ENCODE measurements at regions not wholly inside any gene's neighbourhood (a gene's known extent, or its start where the extent isn't known, plus 50 kb on each side); places are given as distances from the start of the nearest gene placed in this dataset.
"Not testable (repeated sequence)": the region's sequence is repeated elsewhere in the genome, so short reads cannot be mapped to it uniquely, and the experiment has no call there.

DNA sequence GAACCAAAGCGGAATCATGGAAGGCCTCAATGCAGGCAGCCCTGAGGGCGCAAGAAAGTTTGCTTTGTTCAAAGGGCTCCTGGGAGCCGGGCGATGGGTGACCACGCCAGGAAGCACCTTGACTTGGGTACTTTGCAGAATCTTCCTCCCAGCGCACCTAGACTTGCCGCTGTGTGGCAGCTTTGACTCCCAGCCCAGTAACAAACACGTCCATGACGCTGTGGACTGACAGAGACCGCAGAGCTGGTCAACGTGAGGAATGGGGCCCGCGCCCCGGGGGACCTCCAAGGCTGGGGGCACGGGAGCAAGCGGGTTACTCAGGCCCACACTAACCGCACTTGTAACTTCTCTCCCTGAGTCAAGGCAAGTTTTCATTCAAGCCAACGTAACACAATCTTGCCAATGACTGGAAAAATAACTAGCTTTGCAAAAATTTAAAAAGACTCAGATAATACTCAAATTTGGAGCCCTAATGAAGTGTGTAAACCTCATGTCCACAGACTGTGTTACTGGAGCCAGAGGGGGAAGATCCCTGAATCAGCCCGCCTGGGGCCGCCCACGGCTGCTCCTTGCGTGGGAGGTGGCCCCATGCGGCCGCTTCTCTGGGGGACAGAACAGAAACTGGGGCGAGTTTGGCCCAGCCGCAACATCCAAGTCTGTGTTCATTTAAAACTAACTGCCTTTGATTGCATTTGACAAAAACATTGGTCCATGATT lies 130.8 kb downstream of the DNAJB6 start:
- DNase-seq (ENCODE audit: low read depth): peak; percentile 52

DNA sequence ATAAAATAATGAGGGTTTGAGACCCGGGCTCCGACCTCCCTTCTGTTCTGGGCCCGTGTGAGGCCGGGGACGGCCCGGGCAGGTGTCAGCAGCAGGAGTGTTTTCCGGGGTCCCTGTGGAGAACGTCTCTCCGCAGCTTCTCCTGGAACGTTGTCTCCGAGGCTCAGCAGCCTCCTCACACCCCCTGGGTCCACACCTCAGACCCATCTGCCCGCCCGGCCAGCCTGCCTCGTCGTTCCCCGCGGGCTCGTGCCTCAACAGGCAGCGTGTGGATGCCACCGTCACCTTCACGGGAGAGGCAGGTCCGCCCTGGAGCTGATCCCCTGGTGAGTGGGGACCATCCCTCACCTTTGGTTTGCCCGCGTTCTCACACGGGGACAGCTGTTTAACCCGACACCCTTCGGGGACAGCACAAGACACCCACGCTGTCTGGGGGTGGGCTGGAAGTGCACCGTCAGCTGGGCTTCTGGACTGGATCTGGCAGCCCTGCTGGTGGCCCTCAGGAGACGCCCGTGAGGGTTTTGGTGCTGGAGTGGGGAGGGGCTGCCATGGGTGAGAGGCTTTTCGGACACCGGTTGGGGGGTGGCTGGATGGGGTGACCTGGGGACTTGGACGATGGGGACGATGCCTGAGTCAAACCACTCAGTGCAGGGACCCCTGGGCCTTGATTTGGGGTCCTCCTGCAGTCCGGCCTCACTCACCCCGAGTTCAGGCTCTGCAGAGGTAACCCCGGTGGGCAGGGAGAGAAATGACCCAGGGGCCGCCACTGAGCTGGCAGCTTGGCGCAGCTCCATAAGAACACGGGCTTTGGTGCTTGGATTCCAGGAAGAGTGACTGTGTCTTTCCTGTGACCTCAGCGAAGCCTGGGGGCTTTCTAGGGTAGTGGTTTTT lies 131.7 kb downstream of the DNAJB6 start:
- DNase-seq (ENCODE audit: low read depth): peak; percentile 84

DNA sequence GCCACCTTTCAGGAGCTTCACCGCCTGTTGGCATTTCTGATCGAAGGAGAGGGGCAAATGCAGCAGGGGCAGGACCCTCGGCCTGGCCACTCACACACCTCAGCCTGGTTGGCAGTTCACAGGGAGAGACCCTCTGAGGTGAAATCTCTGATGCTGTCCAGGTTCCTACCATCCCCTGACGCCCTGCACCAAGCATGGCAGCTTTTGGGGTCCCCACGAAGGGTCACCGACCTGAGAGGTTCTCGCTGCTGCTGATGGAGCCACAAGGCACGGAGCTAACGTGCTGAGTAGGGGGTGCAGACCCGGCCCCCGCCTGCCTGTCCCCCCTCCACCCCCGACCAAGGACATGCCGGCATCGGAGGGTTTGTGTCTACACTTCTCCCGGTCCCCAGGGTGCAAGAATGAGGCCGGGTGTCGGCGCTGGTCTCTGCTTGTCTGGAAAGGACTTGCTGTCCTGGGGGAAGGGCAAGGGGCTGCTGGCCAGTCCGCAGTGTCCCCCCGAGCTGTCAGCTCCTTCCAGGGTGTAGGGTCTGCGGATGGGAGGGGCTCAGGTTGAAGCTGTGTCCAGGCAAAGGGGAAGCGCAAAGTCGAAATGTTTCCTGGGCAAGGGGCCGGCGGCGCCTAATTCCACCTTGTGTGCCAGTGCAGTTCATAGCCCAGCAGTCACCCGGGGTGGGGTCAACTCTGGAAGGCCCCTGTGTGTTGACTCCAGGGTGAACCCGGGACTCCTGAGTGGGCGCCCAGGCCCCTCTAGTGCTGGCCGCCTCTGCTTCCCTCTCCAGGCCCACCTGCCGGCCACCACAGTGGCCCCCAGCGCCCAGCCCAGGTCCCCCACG lies 132.6 kb downstream of the DNAJB6 start:
- no peak for DNase-seq (ENCODE audit: low read depth)

DNA sequence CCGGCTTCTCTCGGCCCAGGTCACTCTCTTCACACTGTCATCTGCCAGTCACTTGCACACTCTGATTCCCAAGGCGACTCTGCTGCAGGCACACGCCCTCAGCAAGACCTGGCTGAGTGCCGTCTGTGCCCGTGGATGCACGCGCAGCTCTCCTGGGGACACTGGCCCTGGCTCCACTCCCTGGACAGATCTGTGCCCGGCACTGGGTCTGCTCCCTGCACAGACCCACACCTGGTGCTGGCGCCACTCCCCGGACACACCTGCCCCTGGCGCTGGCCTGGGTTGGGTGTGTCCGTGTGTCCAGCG lies 133.2 kb downstream of the DNAJB6 start:
- DNase-seq (ENCODE audit: low read depth): no peak

DNA sequence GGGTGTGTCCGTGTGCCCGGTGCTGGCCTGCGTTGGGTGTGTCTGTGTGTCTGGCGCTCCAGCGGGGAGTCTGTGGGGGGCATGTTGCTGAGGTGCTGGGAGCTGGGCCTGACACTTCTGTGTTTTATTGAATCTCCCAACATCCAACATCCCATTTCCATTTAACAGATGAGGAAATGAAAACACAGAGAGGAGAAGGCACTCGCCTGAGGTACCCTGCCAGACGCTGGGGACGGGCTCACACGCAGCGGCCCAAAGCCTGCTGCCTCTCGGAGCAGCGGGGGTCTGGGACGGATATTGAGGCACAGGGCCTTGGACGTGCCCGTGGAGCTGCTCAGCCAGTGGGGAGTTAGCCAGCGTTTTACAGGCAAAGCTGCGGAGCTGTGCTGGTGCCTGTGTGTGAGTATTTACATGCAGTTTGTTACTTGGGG lies 133.9 kb downstream of the DNAJB6 start:
- no peak for DNase-seq (ENCODE audit: low read depth)

DNA sequence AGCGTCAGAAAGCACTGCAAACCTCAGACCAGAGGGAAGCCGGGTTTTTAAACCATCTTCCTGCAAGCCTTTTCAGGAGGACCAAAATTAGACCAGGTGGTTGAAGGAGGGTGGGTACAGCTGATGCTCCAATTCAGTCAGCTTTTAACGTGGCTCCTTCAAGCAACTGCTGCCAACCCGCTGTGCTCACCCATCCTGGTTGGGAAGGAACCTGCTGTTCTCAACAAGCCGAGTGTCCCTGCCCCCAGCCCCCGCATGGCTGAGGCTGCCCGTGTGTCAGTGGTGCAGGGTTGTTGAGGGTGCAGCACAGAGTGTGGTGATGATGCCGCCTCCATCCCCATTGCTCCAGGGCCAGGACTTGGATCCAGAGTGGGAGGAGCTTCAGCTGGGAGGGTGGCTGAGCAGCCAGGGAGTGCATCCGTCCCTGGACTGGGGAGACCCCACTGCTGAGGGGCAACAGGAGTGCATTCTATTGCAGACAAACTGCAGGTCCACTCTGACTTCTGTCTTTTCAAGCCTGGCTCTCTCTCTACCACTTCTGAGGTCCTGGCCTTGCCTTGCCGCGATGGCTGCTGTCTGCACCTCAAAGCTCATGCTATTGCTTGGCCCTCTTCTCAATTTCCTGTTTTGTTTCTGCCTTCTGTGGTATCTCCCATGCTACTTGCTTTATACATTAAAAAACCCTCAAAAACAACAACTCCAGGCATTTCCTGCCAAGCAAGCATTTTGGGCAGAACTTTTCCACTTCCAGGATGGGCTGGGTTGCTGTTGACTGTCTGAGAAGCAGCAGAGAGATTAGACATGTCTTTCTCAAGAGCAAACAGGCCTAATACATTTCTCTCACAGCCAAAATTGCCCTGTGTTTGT lies 134.7 kb downstream of the DNAJB6 start:
- DNase-seq (ENCODE audit: low read depth): peak; percentile 38

DNA sequence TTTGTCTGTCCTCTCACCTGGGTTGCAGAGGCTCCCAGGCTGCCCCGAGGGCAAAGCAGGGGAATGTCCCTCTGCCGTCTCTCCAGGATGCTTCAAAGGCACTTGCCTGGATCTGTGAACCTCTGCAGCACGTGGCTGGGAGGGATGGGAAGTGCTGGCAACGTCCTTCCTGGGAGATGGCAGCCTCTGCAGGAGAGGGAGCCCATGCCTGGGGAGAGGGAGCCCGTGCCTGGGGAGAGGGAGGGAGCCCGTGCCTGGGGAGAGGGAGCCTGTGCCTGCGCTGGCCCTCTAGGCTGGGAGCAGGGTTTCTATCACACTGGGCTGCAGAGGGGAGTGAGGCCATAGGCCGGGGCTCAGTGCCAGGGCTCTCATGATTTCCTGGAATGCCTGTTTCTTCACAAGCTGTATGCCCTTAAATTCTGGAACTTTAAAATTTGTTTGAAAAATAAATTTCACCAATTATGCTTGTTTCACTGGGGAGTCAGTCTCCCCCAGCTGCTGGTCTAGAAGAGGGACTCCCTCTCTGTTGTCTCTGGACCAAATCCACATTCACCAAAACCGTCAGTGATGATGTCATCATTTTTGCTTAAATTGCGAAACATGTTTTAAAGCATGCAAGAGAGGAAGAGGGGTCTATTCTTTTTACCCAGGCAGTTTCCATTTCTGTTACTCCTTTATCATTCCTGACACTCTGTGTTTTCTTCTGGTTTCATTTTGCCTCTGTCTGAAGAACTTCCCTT lies 135.7 kb downstream of the DNAJB6 start:
- DNase-seq (ENCODE audit: low read depth): no peak

DNA sequence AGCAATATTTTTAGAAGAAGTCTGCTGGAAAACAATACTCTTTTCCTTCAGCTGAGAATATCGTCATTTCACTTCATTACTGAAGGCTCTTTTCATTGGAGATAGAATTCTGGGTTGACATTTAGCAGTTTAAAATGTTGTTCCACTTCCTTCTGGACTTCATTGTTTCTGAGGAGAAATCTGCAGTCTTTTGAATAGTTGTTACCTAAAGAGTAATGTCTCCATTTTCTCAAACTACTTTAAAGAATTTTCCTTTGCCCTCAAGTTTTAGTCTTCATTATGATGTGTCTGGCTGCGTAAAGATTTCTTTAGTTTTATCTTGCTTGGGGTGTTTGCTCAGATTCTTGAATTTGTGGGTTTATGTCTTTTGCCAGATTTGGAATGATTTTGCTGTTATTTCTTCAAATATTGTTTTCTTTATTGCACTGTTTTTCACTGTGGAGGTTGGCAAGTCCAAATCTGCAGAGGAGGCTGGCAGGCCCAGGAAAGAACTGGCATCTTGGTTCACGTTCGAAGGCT lies 136.3 kb downstream of the DNAJB6 start:
- DNase-seq (ENCODE audit: low read depth): no peak

DNA sequence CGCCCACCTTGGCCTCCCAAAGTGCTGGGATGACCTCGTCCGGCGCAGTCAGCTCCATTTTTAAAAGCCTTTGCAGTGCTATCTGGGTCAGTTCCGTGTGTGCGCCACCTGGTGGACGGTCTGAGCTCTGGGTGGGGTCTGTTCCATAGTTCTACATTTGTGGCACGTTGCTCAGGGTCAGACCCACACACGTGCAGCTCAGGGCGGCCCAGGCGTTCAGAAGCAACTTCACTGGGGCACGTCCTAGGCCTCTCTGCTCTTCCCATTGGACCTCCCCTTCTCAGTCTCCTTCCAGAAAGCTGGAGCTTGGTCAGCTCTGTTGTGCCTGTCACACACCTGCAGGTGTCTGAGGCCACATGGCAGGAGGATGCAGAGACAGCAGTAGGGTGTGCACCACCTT lies 137.9 kb downstream of the DNAJB6 start:
- no peak for DNase-seq (ENCODE audit: low read depth)

DNA sequence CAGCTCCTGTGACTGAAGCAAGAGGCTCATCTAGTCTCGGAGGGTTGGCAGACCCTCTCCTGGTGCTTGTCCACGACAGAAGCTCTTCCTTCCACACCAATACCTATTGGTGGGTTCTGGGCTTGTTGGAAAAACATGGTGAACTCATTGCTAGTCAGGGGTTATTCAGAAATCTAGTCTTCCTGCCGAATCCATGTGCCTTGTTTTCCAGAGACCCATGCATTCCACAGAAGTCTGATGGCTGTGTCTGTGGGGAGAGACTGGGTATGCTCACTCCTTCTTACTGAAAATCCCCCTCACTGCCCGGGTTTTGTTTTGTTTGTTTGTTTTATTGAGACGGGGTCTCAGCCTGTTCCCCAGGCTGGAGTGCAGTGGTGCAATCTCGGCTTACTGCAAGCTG lies 138.3 kb downstream of the DNAJB6 start:
- DNase-seq (ENCODE audit: low read depth): no peak

DNA sequence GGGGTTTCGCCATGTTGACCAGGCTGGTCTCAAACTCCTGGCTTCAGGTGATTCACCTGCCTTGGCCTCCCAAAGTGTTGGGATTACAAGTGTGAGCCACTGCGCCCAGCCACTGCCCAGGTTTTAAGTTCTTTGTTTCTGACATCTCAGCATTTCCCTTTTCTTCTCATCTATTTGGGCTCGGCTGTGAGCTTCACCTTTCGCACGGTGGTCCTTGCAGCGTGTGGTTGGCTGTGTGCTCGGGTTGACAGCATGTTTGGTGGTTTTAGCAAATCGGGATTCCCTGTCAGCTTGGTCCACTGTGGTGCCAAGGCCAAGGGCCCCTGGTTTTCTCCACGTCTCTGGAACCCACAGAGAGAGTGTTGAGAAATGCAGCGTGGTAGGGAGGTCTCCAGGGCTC lies 138.8 kb downstream of the DNAJB6 start:
- DNase-seq (ENCODE audit: low read depth): no peak

DNA sequence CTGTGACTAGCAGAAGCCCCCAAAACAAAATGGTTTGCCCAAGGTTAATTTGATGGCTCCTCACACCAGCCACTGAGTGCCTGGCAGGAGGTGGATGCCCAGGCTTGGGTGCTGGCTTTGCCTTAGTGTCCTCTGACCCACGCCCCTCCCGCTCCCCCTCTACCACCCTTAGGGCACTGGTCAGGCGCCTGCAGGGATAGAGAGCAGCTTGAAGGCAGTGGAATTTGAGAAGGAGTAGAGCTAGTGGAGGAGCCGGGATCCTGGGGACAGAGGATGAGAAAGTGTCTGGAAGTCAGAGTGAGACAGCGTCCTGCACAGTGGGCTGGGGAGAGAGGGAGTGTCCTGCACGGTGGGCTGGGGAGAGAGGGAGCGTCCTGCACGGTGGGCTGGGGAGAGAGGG lies 139.4 kb downstream of the DNAJB6 start:
- DNase-seq (ENCODE audit: low read depth): no peak

DNA sequence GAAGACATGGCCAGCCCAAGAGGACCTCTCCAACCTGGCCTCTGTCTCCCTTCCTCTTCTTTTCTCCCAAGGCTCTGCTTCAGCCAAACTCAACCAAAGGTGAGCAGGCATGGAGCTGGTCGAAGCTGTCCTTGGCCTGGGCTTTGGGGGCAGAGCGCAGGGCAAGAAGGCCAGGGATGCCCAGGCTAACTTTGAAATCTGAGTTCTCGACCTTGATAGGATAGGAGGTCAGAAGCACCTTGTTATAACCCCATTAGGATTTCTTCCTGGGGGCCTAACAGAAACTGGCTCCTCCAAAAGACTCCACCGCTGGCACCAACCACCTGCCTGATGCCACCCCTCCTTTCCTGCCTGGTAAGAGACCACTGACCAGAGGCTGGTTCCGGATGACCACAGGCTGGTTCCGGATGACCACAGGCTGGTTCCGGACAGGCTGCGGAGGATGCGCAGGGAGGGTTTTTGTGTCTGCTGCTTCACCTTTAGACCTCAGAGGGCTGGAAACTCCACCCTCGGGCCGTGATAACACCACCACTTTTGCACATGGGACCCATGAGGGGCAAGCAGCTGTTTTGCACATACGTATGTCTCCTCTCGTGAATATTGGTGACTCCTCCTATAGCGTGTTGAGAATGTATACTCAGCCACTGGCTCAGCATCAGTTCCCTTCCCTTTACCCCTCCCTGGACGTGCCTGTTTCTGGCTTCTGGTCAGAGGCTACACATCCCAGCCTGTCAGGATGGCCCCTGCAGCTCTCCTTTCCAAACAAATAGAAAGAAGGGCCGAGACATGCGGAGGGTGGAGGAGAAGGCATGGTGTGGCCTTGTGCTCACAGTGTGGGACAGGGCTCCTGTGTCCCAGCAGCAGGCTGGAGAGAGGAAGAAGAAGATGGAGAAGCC lies 140.1 kb downstream of the DNAJB6 start:
- DNase-seq (ENCODE audit: low read depth): no peak

DNA sequence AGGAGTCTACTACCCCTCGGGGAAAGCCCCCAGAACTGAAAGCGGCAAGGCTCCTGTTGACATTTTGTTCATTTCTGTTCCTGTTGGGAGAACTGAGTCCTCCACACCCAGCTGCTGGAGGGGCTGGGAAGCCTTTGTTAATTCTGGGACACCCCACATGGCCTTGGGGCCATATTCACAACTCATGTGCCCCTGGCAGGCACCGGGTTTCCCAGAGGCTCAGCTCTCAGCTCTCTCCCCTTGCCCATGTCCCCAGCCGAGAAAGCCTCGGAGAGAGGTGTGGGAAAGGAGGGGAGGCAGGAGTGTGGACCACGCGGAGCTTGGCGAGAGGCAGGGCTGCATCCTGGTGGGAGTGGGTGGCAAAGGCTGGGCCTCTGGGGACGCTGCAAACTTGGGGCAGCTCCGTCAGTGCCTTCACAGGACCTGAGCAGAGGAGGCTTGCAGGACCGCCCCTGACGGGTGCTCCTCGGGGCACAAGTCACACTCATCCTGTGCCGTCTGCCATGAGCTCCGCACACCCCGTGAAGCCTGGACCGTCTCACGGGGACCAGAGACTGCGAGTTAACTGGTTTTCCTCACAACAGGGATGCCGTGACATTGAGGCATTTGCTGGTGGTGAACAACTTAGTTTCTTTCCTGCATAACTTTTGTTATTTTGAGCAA lies 140.9 kb downstream of the DNAJB6 start:
- peak; percentile 48 for DNase-seq (ENCODE audit: low read depth)

DNA sequence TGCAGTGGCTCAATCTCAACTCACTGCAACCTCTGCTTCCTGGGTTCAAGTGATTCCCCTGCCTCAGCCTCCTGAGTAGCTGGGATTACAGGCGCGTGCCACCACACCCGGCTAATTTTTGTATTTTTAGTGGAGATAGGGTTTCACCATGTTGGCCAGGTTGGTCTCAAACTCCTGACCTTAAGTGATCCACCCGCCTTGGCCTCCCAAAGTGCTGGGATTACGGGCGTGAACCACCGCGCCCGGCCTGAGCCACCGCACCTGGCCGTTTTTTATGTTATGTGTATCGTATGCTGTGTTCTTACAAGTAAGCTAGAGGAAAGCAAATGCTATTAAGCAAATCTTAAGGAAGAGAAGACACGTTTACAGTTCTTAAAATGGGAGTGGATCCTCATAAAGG lies 141.8 kb downstream of the DNAJB6 start:
- not testable (repeated sequence) for DNase-seq (ENCODE audit: low read depth)

DNA sequence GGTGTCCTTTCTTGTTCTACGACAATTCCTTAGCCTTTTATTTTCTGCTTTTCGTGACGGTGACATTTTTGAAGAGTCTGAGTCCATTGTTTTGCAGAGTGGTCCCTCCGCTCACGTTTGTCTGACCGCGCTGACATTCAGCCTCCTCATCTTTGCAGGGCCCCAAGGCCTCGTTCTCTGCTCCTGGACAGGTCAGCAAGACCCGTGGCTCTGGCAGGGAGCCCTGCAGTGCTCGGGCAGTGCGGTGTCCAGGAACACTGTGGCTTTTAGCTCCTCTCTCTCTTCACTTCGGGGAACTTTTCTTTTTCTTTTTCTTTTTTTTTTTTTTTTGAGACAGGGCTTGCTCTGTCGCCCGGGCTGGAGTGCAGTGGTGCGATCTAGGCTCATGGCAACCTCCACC lies 142.5 kb downstream of the DNAJB6 start:
- DNase-seq (ENCODE audit: low read depth): no peak

DNA sequence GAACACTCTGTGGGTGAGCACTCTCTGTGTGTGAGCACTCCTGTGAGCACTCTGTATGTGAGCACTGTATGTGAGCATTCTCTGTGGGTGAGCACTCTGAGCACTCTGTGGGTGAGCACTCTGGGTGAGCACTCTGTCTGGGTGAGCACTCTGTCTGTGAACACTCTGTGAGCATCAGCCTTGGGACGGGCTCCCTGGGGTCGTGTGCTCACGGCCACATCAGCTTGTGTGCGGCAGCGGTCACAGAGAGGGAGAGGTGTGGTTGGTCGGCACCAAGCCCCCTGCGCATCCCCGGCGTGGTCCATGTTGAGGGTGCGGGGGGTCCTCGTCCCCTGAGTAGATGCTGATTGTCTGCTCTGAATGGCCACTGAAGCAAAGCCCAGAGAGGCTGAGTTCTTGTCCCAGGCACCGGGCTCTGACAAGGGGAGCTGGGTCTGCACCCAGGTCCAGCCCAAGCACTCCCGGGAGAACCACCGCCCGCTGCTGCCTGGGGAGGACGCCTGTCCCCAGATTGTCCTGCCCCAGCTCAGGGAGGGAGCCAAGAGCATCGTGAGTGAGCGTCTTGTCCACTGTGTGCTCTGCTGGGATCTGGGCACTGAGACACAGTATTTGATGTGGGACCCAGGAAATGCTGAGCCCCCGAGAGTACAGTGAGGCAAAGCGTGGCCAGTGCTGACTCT lies 143.7 kb downstream of the DNAJB6 start:
- DNase-seq (ENCODE audit: low read depth): no peak

DNA sequence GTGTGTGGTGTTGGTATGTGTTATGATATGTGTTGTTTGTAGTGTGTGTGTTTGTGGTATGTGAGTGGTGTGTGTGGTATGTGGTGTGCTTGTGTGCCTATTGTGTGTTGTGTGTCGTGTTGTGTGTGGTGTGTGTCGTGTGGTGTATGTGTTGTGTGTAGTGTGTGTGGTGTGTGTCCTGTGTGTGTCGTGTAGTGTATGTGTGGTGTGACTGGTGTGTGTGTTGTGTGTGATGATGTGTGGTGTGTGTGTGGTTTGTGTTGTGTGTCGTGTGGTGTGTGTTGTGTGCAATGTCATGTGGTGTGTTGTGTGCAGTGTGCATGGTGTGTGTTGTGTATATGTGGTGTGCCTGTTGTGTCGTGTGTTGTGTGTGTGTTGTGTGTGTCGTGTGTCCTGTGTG lies 144.6 kb downstream of the DNAJB6 start:
- no peak for DNase-seq (ENCODE audit: low read depth)
